ENCODE measurements at regions not wholly inside any gene's neighbourhood (a gene's known extent, or its start where the extent isn't known, plus 50 kb on each side); places are given as distances from the start of the nearest gene placed in this dataset.

- peaks cover 0 to 25% (median 4%) of the 10 kb centered on the region in 3 donors for H3K9me3 Mint-ChIP-seq
- no peaks in the 10 kb centered on the region for H3K36me3 ChIP-seq (ENCODE audit: control insufficient read depth in 2 of 2, extremely low read depth in 1 of 2, insufficient read depth in 1 of 2, low read length in 1 of 2)
- no peak overlapping the region for H3K4me3 ChIP-seq (ENCODE audit: control insufficient read depth in 1 of 2, extremely low read depth in 1 of 2, low read length in 1 of 2)
- no peaks in the 10 kb centered on the region for H3K4me1 Mint-ChIP-seq
- H3K4me1 ChIP-seq (ENCODE audit: control insufficient read depth in 1 of 2, extremely low read depth in 1 of 2, insufficient read depth in 2 of 2, low read length in 2 of 2) = no peaks in the 10 kb centered on the region
- peaks cover 0 to 3% of the 10 kb centered on the region in 2 donors for H3K27me3 Mint-ChIP-seq
- POLR2A ChIA-PET = no interaction called here
- DNase-seq (no peak), ATAC-seq (replicated peaks in 1 of 4) (no peak)
- CTCF ChIA-PET = no interaction called here
- H3K4me3 Mint-ChIP-seq = no peak overlapping the region
- no peak overlapping the region for H3K27ac ChIP-seq (ENCODE audit: low read length)
- H3K27ac Mint-ChIP-seq = no peak overlapping the region
- no peaks in the 10 kb centered on the region for H3K36me3 Mint-ChIP-seq
- WGBS (ENCODE audit: insufficient coverage) = no CpG with 5 or more reads among the region's 5 CpGs
- H3K9me3 ChIP-seq = no peaks in the 10 kb centered on the region
- H3K27me3 ChIP-seq (replicated peaks in 1 of 2; ENCODE audit: control insufficient read depth in 2 of 2, extremely low read depth in 1 of 2, insufficient read depth in 2 of 2, low read length in 1 of 2) = no peaks in the 10 kb centered on the region
These were observed 434.2 kb downstream of the PPARGC1A start for GRCh38 chr4:23455456-23456158.

GRCh38 chr4:23441530-23442069 is 448.2 kb downstream of the PPARGC1A start:
- H3K36me3 Mint-ChIP-seq = no peaks in the 10 kb centered on the region
- no peaks in the 10 kb centered on the region for H3K4me1 Mint-ChIP-seq
- ATAC-seq (replicated peaks in 1 of 4) (no peak), DNase-seq (no peak)
- H3K27me3 ChIP-seq (replicated peaks in 1 of 2; ENCODE audit: control insufficient read depth in 2 of 2, extremely low read depth in 1 of 2, insufficient read depth in 2 of 2, low read length in 1 of 2) = no peaks in the 10 kb centered on the region
- POLR2A ChIA-PET = no interaction called here
- H3K27ac ChIP-seq (ENCODE audit: low read length) = no peak overlapping the region
- no peak overlapping the region for H3K4me3 ChIP-seq (ENCODE audit: control insufficient read depth in 1 of 2, extremely low read depth in 1 of 2, low read length in 1 of 2)
- H3K9me3 ChIP-seq = no peaks in the 10 kb centered on the region
- 67% methylated on average over 1 of the region's 1 CpG for WGBS (ENCODE audit: insufficient coverage)
- no peaks in the 10 kb centered on the region for H3K36me3 ChIP-seq (ENCODE audit: control insufficient read depth in 2 of 2, extremely low read depth in 1 of 2, insufficient read depth in 1 of 2, low read length in 1 of 2)
- H3K9me3 Mint-ChIP-seq = peaks cover 2 to 5% (median 4%) of the 10 kb centered on the region in 3 donors
- H3K27me3 Mint-ChIP-seq = peaks cover 0 to 4% of the 10 kb centered on the region in 2 donors
- no peak overlapping the region for H3K27ac Mint-ChIP-seq
- no peaks in the 10 kb centered on the region for H3K4me1 ChIP-seq (ENCODE audit: control insufficient read depth in 1 of 2, extremely low read depth in 1 of 2, insufficient read depth in 2 of 2, low read length in 2 of 2)
- CTCF ChIA-PET = no interaction called here
- H3K4me3 Mint-ChIP-seq = no peak overlapping the region

GRCh38 chr4:23438764-23439163 is 451.1 kb downstream of the PPARGC1A start:
- H3K4me3 Mint-ChIP-seq = no peak overlapping the region
- no peaks in the 10 kb centered on the region for H3K27me3 ChIP-seq (replicated peaks in 1 of 2; ENCODE audit: control insufficient read depth in 2 of 2, extremely low read depth in 1 of 2, insufficient read depth in 2 of 2, low read length in 1 of 2)
- ATAC-seq (replicated peaks in 1 of 4) (no peak), DNase-seq (no peak)
- no peaks in the 10 kb centered on the region for H3K4me1 ChIP-seq (ENCODE audit: control insufficient read depth in 1 of 2, extremely low read depth in 1 of 2, insufficient read depth in 2 of 2, low read length in 2 of 2)
- H3K9me3 ChIP-seq = no peaks in the 10 kb centered on the region
- peaks cover 2 to 5% (median 4%) of the 10 kb centered on the region in 3 donors for H3K9me3 Mint-ChIP-seq
- no peaks in the 10 kb centered on the region for H3K4me1 Mint-ChIP-seq
- ChIA-PET CTCF (interaction anchor here in 1 of 2 donors (0.6 kb wide), 1 partner anchor 1034 kb away, joined by 3 read pairs; no protein-coding TSS in a partner anchor), POLR2A (no interaction called here)
- no CpG with 5 or more reads among the region's 1 CpG for WGBS (ENCODE audit: insufficient coverage)
- H3K36me3 Mint-ChIP-seq = no peaks in the 10 kb centered on the region
- H3K27ac Mint-ChIP-seq = no peak overlapping the region
- no peak overlapping the region for H3K27ac ChIP-seq (ENCODE audit: low read length)
- no peak overlapping the region for H3K4me3 ChIP-seq (ENCODE audit: control insufficient read depth in 1 of 2, extremely low read depth in 1 of 2, low read length in 1 of 2)
- H3K36me3 ChIP-seq (ENCODE audit: control insufficient read depth in 2 of 2, extremely low read depth in 1 of 2, insufficient read depth in 1 of 2, low read length in 1 of 2) = no peaks in the 10 kb centered on the region
- H3K27me3 Mint-ChIP-seq = no peaks in the 10 kb centered on the region

DNA sequence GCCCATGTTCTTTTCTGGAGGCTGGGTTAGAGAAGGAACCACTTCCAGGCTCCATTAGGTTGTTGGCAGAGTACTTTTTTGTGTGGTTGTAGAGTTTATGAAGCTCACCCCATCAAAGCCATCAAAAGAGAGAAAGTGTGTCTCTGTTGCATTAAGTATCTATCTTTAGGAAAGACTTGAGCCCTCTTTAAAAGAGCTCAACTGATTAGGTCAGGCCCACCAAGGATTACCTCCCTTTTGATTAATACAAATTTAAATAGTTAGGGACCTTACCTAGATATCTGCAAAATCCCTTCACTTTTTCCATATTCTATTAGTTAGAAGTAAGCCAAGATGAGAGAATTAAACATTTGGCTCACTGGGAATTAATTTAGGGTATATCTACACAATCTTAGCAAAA is 460.4 kb downstream of the PPARGC1A start:
- no peaks in the 10 kb centered on the region for H3K27me3 ChIP-seq (replicated peaks in 1 of 2; ENCODE audit: control insufficient read depth in 2 of 2, extremely low read depth in 1 of 2, insufficient read depth in 2 of 2, low read length in 1 of 2)
- ChIA-PET POLR2A (no interaction called here), CTCF (no interaction called here)
- H3K36me3 ChIP-seq (ENCODE audit: control insufficient read depth in 2 of 2, extremely low read depth in 1 of 2, insufficient read depth in 1 of 2, low read length in 1 of 2) = no peaks in the 10 kb centered on the region
- Mint-ChIP-seq H3K4me3 (no peak overlapping the region), H3K27me3 (no peaks in the 10 kb centered on the region), H3K27ac (no peak overlapping the region), H3K9me3 (peaks cover 0 to 12% (median 7%) of the 10 kb centered on the region in 3 donors), H3K4me1 (no peaks in the 10 kb centered on the region), H3K36me3 (no peaks in the 10 kb centered on the region)
- no peak for DNase-seq
- ATAC-seq (replicated peaks in 1 of 4) = no peak
- no peak overlapping the region for H3K4me3 ChIP-seq (ENCODE audit: control insufficient read depth in 1 of 2, extremely low read depth in 1 of 2, low read length in 1 of 2)
- no peak overlapping the region for H3K27ac ChIP-seq (ENCODE audit: low read length)
- no peaks in the 10 kb centered on the region for H3K4me1 ChIP-seq (ENCODE audit: control insufficient read depth in 1 of 2, extremely low read depth in 1 of 2, insufficient read depth in 2 of 2, low read length in 2 of 2)
- no peaks in the 10 kb centered on the region for H3K9me3 ChIP-seq

DNA sequence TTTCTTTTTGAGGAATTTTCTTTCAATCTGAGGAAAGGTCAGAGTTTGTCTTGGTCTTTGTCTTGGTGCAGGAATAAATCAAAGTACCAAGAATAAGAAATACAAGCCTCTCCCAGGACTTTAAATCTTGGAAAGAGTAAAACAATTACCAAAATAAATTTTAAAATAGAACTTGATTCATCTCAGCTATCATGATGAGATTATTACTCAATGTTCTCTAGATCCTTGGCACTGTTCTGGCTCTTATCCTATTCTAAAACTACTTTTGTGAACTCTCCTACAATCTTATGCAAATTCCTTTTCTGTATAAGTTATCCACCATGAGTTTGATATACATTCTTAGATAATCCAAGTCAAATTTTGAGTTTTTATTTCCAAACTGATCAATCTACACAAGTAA is 464.3 kb downstream of the PPARGC1A start:
- Mint-ChIP-seq H3K27ac (no peak overlapping the region), H3K27me3 (no peaks in the 10 kb centered on the region), H3K4me3 (no peak overlapping the region), H3K9me3 (peaks cover 0 to 12% (median 7%) of the 10 kb centered on the region in 3 donors), H3K4me1 (no peaks in the 10 kb centered on the region), H3K36me3 (no peaks in the 10 kb centered on the region)
- no peak overlapping the region for H3K27ac ChIP-seq (ENCODE audit: low read length)
- no peaks in the 10 kb centered on the region for H3K4me1 ChIP-seq (ENCODE audit: control insufficient read depth in 1 of 2, extremely low read depth in 1 of 2, insufficient read depth in 2 of 2, low read length in 2 of 2)
- no peaks in the 10 kb centered on the region for H3K9me3 ChIP-seq
- ChIA-PET POLR2A (no interaction called here), CTCF (no interaction called here)
- no peaks in the 10 kb centered on the region for H3K27me3 ChIP-seq (replicated peaks in 1 of 2; ENCODE audit: control insufficient read depth in 2 of 2, extremely low read depth in 1 of 2, insufficient read depth in 2 of 2, low read length in 1 of 2)
- H3K36me3 ChIP-seq (ENCODE audit: control insufficient read depth in 2 of 2, extremely low read depth in 1 of 2, insufficient read depth in 1 of 2, low read length in 1 of 2) = no peaks in the 10 kb centered on the region
- DNase-seq (no peak), ATAC-seq (replicated peaks in 1 of 4) (no peak)
- no peak overlapping the region for H3K4me3 ChIP-seq (ENCODE audit: control insufficient read depth in 1 of 2, extremely low read depth in 1 of 2, low read length in 1 of 2)

GRCh38 chr4:23423540-23423939 is 466.3 kb downstream of the PPARGC1A start:
- Mint-ChIP-seq H3K27me3 (no peaks in the 10 kb centered on the region), H3K27ac (no peak overlapping the region), H3K9me3 (peaks cover 0 to 13% (median 7%) of the 10 kb centered on the region in 3 donors), H3K36me3 (no peaks in the 10 kb centered on the region), H3K4me1 (no peaks in the 10 kb centered on the region), H3K4me3 (no peak overlapping the region)
- 33% methylated on average over 1 of the region's 3 CpGs for WGBS (ENCODE audit: insufficient coverage)
- no peaks in the 10 kb centered on the region for H3K27me3 ChIP-seq (replicated peaks in 1 of 2; ENCODE audit: control insufficient read depth in 2 of 2, extremely low read depth in 1 of 2, insufficient read depth in 2 of 2, low read length in 1 of 2)
- ATAC-seq (replicated peaks in 1 of 4) (no peak), DNase-seq (no peak)
- CTCF ChIA-PET = no interaction called here
- H3K4me3 ChIP-seq (ENCODE audit: control insufficient read depth in 1 of 2, extremely low read depth in 1 of 2, low read length in 1 of 2) = no peak overlapping the region
- no peaks in the 10 kb centered on the region for H3K9me3 ChIP-seq
- H3K36me3 ChIP-seq (ENCODE audit: control insufficient read depth in 2 of 2, extremely low read depth in 1 of 2, insufficient read depth in 1 of 2, low read length in 1 of 2) = no peaks in the 10 kb centered on the region
- no peak overlapping the region for H3K27ac ChIP-seq (ENCODE audit: low read length)
- H3K4me1 ChIP-seq (ENCODE audit: control insufficient read depth in 1 of 2, extremely low read depth in 1 of 2, insufficient read depth in 2 of 2, low read length in 2 of 2) = no peaks in the 10 kb centered on the region
- POLR2A ChIA-PET = no interaction called here

- Histone ChIP-seq H3K27me3 (replicated peaks in 1 of 2; ENCODE audit: control insufficient read depth in 2 of 2, extremely low read depth in 1 of 2, insufficient read depth in 2 of 2, low read length in 1 of 2) (no peaks in the 10 kb centered on the region), H3K4me3 (ENCODE audit: control insufficient read depth in 1 of 2, extremely low read depth in 1 of 2, low read length in 1 of 2) (no peak overlapping the region), H3K4me1 (ENCODE audit: control insufficient read depth in 1 of 2, extremely low read depth in 1 of 2, insufficient read depth in 2 of 2, low read length in 2 of 2) (no peaks in the 10 kb centered on the region), H3K27ac (ENCODE audit: low read length) (no peak overlapping the region), H3K36me3 (ENCODE audit: control insufficient read depth in 2 of 2, extremely low read depth in 1 of 2, insufficient read depth in 1 of 2, low read length in 1 of 2) (no peaks in the 10 kb centered on the region), H3K9me3 (no peaks in the 10 kb centered on the region)
- no peak overlapping the region for H3K27ac Mint-ChIP-seq
- ChIA-PET CTCF (no interaction called here), POLR2A (no interaction called here)
- H3K9me3 Mint-ChIP-seq = peaks cover 0 to 16% (median 7%) of the 10 kb centered on the region in 3 donors
- WGBS (ENCODE audit: insufficient coverage) = 89% methylated on average over 1 of the region's 1 CpG
- ATAC-seq (replicated peaks in 1 of 4) = no peak
- H3K27me3 Mint-ChIP-seq = no peaks in the 10 kb centered on the region
- H3K4me3 Mint-ChIP-seq = no peak overlapping the region
- no peak for DNase-seq
- H3K4me1 Mint-ChIP-seq = no peaks in the 10 kb centered on the region
- H3K36me3 Mint-ChIP-seq = no peaks in the 10 kb centered on the region
These were observed 467.0 kb downstream of the PPARGC1A start for GRCh38 chr4:23422878-23423277.
